K562 (cell line): ENCODE measurements at regions not wholly inside any gene's neighbourhood (a gene's known extent, or its start where the extent isn't known, plus 50 kb on each side); places are given as distances from the start of the nearest gene placed in this dataset.
"Not testable (repeated sequence)": the region's sequence is repeated elsewhere in the genome, so short reads cannot be mapped to it uniquely, and the experiment has no call there.

Experiments
- ATAC-seq: fragments of 200-7000 bp; cut with Tn5 transposase; 3 replicates; pipeline ENCODE4 v1.9.1; 2020; ENCODE audit warnings: moderate library complexity
- BruUV-seq: library from RNA; stranded (reverse); fragments of 400-500 nt; replicated peaks from 2 replicates; lab custom pipeline; 2021; lab: Mats Ljungman, UMichigan
- CTCF ChIA-PET: fragments of 300-600 bp; formaldehyde crosslinking; extraction: SDS; loops from one replicate; lab custom pipeline; 2021; ENCODE audit warnings: low intra/inter-chr PET ratio; lab: Yijun Ruan, JAX
- POLR2A ChIA-PET: fragments of 300-600, 350-650 bp; sonication (Branson Sonifier 250); formaldehyde crosslinking; extraction: SDS; loops from one replicate; lab custom pipeline; 2021; ENCODE audit warnings: antibody characterized with exemption, inconsistent platforms; lab: Yijun Ruan, JAX
- DNase-seq, 4 experiments: peaks; one replicate each; pipeline versions ENCODE4 v3.0.0 to v3.0.0-alpha.2; 2011 to 2018; ENCODE audit warnings: low spot score in 3 of 4, mixed read lengths in 3 of 4; ENCODE audit errors: extremely low read depth in 1 of 4
- FAIRE-seq: peaks from 2 replicates; lab custom pipeline; 2011; peaks lifted over from hg19 to GRCh38; lab: Jason Lieb, UNC
- H2AFZ ChIP-seq: 2 replicates; pipeline ENCODE4 v1.6.0; 2011; ENCODE audit warnings: low read depth, low read length, control low read depth, inconsistent platforms
- H3K27ac ChIP-seq: fragments of 200-600 bp; 3 replicates; pipeline ENCODE4 v1.8.0; 2011; ENCODE audit warnings: low read depth, mild to moderate bottlenecking, control low read depth, inconsistent platforms, low read length, moderate library complexity, mixed read lengths; ENCODE audit errors: extremely low read depth
- H3K27me3 ChIP-seq, 2 experiments: fragments of 300-600 bp in 1 of 2; 2 replicates in 1 of 2; 3 replicates in 1 of 2; pipeline versions ENCODE4 v1.6.0 to v1.8.0; 2011; ENCODE audit warnings: inconsistent platforms in 2 of 2, low read length in 2 of 2, mild to moderate bottlenecking in 1 of 2, mixed read lengths in 1 of 2, moderate library complexity in 1 of 2; ENCODE audit not compliant: control insufficient read depth in 2 of 2, insufficient read depth in 2 of 2
- H3K36me3 ChIP-seq: fragments of 300-600 bp; 3 replicates; pipeline ENCODE4 v1.8.0; 2011; ENCODE audit warnings: mild to moderate bottlenecking, low read length, inconsistent platforms; ENCODE audit not compliant: control insufficient read depth, insufficient read depth
- H3K4me1 ChIP-seq, 2 experiments: fragments of 200-600 bp in 1 of 2; replicated peaks in 1 of 2; 2 replicates in 1 of 2; 3 replicates in 1 of 2; pipeline versions ENCODE4 v1.5.1 to v1.8.0; 2011; ENCODE audit warnings: inconsistent platforms in 2 of 2, low read length in 2 of 2, mild to moderate bottlenecking in 1 of 2, mixed read lengths in 1 of 2, moderate library complexity in 1 of 2; ENCODE audit not compliant: control insufficient read depth in 2 of 2, insufficient read depth in 2 of 2
- H3K4me2 ChIP-seq: 2 replicates; pipeline ENCODE4 v1.6.1; 2011; ENCODE audit warnings: low read length, control low read depth, inconsistent platforms, mixed read lengths; ENCODE audit not compliant: insufficient read depth
- H3K4me3 ChIP-seq: fragments of 200-600 bp; sonication (generic), shearing (Covaris generic); 2 replicates; pipeline ENCODE4 v1.5.1; 2016; ENCODE audit warnings: control low read depth, inconsistent platforms
- H3K79me2 ChIP-seq: fragments of 200-600 bp; 3 replicates; pipeline ENCODE4 v1.8.0; 2011; ENCODE audit warnings: low read length, inconsistent platforms; ENCODE audit not compliant: control insufficient read depth, insufficient read depth
- H3K9ac ChIP-seq, 2 experiments: 2 replicates each; pipeline versions ENCODE4 v1.6.0 to v1.6.1; 2011; ENCODE audit warnings: low read depth in 2 of 2, low read length in 2 of 2, control low read depth in 1 of 2, inconsistent platforms in 1 of 2, mild to moderate bottlenecking in 1 of 2, mixed read lengths in 1 of 2; ENCODE audit not compliant: insufficient read depth in 1 of 2
- H3K9me1 ChIP-seq: one replicate; pipeline ENCODE4 v1.6.0; 2011; ENCODE audit warnings: inconsistent platforms, mild to moderate bottlenecking, low read length, moderate library complexity; ENCODE audit not compliant: control insufficient read depth, insufficient read depth
- H3K9me3 ChIP-seq: replicated peaks from 2 replicates; pipeline ENCODE4 v1.5.1; 2011; ENCODE audit warnings: low read depth, low read length, inconsistent platforms; ENCODE audit not compliant: control insufficient read depth, insufficient read depth
- H4K20me1 ChIP-seq: replicated peaks from 2 replicates; pipeline ENCODE4 v1.6.1; 2011; ENCODE audit warnings: low read length, inconsistent platforms, mixed read lengths; ENCODE audit not compliant: control insufficient read depth, insufficient read depth
- ATF3 ChIP-seq, 2 experiments: fragments of 450-650 bp in 1 of 2; sonication (generic) in 1 of 2; formaldehyde crosslinking in 1 of 2; IDR thresholded peaks in 1 of 2; conservative IDR thresholded peaks in 1 of 2; 2 replicates each; pipeline versions ENCODE4 v1.6.1 to v1.8.1; 2016 to 2023; ENCODE audit warnings: mild to moderate bottlenecking in 2 of 2, moderate library complexity in 2 of 2, inconsistent platforms in 1 of 2, missing genetic modification reagents in 1 of 2
- CREB3 ChIP-seq: fragments of 450-650 bp; conservative IDR thresholded peaks from 2 replicates; pipeline ENCODE4 v1.6.1; 2016; ENCODE audit warnings: missing genetic modification characterization, low read depth, mild to moderate bottlenecking, missing compliant biosample characterization, moderate library complexity
- MAFK ChIP-seq: IDR thresholded peaks from 2 replicates; pipeline ENCODE4 v1.6.1; 2011; ENCODE audit warnings: low read length, improper control_type of control experiment
- POLR2A ChIP-seq: fragments of 450-650 bp; conservative IDR thresholded peaks from 2 replicates; pipeline ENCODE4 v1.6.1; 2016
- SAFB2 ChIP-seq: fragments of 200-400 bp; formaldehyde crosslinking; IDR thresholded peaks from 2 replicates; pipeline ENCODE4 v1.6.1; 2018; ENCODE audit warnings: borderline replicate concordance, low read length, low read depth, moderate library complexity; ENCODE audit not compliant: severe bottlenecking
- ZNF407 ChIP-seq: fragments of 450-650 bp; IDR thresholded peaks from 2 replicates; pipeline ENCODE4 v1.6.1; 2016; ENCODE audit warnings: low read depth
- whole genome bisulfite sequencing: fragments of 100-300 bp; shearing (Covaris generic); methylation state at CpG from one replicate; pipeline ENCODE4 v1.1.6; 2016; ENCODE audit warnings: low coverage, mixed read lengths; ENCODE audit not compliant: insufficient coverage; ENCODE audit errors: missing lambda C conversion rate; 5-methylcytosine and 5-hydroxymethylcytosine counted together
- in situ Hi-C: fragments of 300-500 bp; cut with MboI; formaldehyde crosslinking; loops from 4 replicates; pipeline ENCODE4 v1.15.0; 2018; ENCODE audit warnings: inconsistent platforms, mixed read lengths
- intact Hi-C: fragments of 100-400 bp; cut with micrococcal nuclease; formaldehyde crosslinking; loops from 2 replicates; pipeline ENCODE4 v1.14.2; 2022

GRCh38 chr4:159937595-159937994, 834.7 kb downstream of the RAPGEF2 start (continued):
- TF ChIP-seq ZNF407 (no peak), CREB3 (tag) (no peak), MAFK (no peak), SAFB2 (no peak), POLR2A (no peak), ATF3 (IDR thresholded peaks at IDR 0.05) (no peak), ATF3 (CRISPR knock-in tag; conservative IDR thresholded peaks at IDR 0.05) (no peak)
- TF ChIP-seq, all 486 proteins: peak for 0

- DNase-seq, H3K36me3 ChIP-seq, intact Hi-C loops, H3K4me2 ChIP-seq, BruUV-seq, CTCF ChIA-PET, POLR2A ChIA-PET, H4K20me1 ChIP-seq, H3K4me1 ChIP-seq, H3K79me2 ChIP-seq, H3K4me3 ChIP-seq, H3K9me3 ChIP-seq, FAIRE-seq, H3K27me3 ChIP-seq, ATAC-seq, H2AFZ ChIP-seq, H3K9me1 ChIP-seq, in situ Hi-C loops, H3K27ac ChIP-seq, H3K9ac ChIP-seq: not testable (repeated sequence)
- 0% methylated on average over 1 of the region's 25 CpGs for WGBS
These were observed 836.8 kb downstream of the RAPGEF2 start for GRCh38 chr4:159939681-159940080.
